GM12878 (cell line): ENCODE measurements at regions not wholly inside any gene's neighbourhood (a gene's known extent, or its start where the extent isn't known, plus 50 kb on each side); places are given as distances from the start of the nearest gene placed in this dataset.

ENCODE experiments used
- ATAC-seq: fragments of 200-7000 bp; cut with Tn5 transposase; 3 replicates; pipeline ENCODE4 v1.9.1; 2020; ENCODE audit warnings: mild to moderate bottlenecking, moderate library complexity
- BruUV-seq: library from RNA; stranded (reverse); fragments of 400-500 nt; replicated peaks from 2 replicates; lab custom pipeline; 2021; lab: Mats Ljungman, UMichigan
- CTCF ChIA-PET: fragments of 300-600 bp; sonication (Branson Sonifier 250); formaldehyde crosslinking; extraction: SDS; loops from one replicate; lab custom pipeline; 2021; ENCODE audit warnings: inconsistent platforms; lab: Yijun Ruan, JAX
- POLR2A ChIA-PET: fragments of 350-600 bp; formaldehyde crosslinking; extraction: SDS; loops from one replicate; lab custom pipeline; 2021; ENCODE audit warnings: inconsistent platforms; lab: Charles Lee
- RAD21 ChIA-PET: fragments of 300-600 bp; sonication (Branson Sonifier 250); formaldehyde crosslinking; loops from one replicate; lab custom pipeline; 2023; ENCODE audit warnings: antibody characterized with exemption; ENCODE audit not compliant: unreplicated experiment; lab: Charles Lee
- SMC1A ChIA-PET: fragments of 300-600 bp; sonication (Branson Sonifier 250); formaldehyde crosslinking; loops from one replicate; lab custom pipeline; 2023; ENCODE audit not compliant: unreplicated experiment, uncharacterized antibody; lab: Charles Lee
- DNase-seq: peaks from one replicate; pipeline ENCODE4 v3.0.0-alpha.2; 2011; ENCODE audit warnings: low read depth, low spot score
- FAIRE-seq: peaks from 3 replicates; lab custom pipeline; 2011; peaks lifted over from hg19 to GRCh38; lab: Jason Lieb, UNC
- H2AFZ ChIP-seq: 2 replicates; pipeline ENCODE4 v1.6.0; 2011; ENCODE audit warnings: low read depth, low read length, control low read depth; ENCODE audit not compliant: control insufficient read depth
- H3K27ac ChIP-seq: 2 replicates; pipeline ENCODE4 v1.5.1; 2011; ENCODE audit warnings: control low read depth; ENCODE audit not compliant: control insufficient read depth, insufficient read depth
- H3K27me3 ChIP-seq, 2 experiments: replicated peaks in 1 of 2; 2 replicates each; pipeline versions ENCODE4 v1.6.0 to v1.6.1; 2011; ENCODE audit warnings: low read length in 1 of 2; ENCODE audit not compliant: control insufficient read depth in 2 of 2, insufficient read depth in 2 of 2
- H3K36me3 ChIP-seq, 2 experiments: 2 replicates each; pipeline ENCODE4 v1.5.1; 2011; ENCODE audit warnings: low read length in 1 of 2; ENCODE audit not compliant: control insufficient read depth in 2 of 2, insufficient read depth in 2 of 2
- H3K4me1 ChIP-seq: 2 replicates; pipeline ENCODE4 v1.6.1; 2011; ENCODE audit warnings: mild to moderate bottlenecking, low read length, moderate library complexity, mixed read lengths; ENCODE audit not compliant: control insufficient read depth, insufficient read depth
- H3K4me2 ChIP-seq: 2 replicates; pipeline ENCODE4 v1.6.0; 2011; ENCODE audit warnings: control low read depth; ENCODE audit not compliant: control insufficient read depth, insufficient read depth
- H3K4me3 ChIP-seq: fragments of 200-600 bp; sonication (generic); 2 replicates; pipeline ENCODE4 v1.5.1; 2016
- H3K79me2 ChIP-seq: 2 replicates; pipeline ENCODE4 v1.6.0; 2011; ENCODE audit warnings: low read length; ENCODE audit not compliant: control insufficient read depth, insufficient read depth
- H3K9ac ChIP-seq: 2 replicates; pipeline ENCODE4 v1.8.0; 2011; ENCODE audit warnings: low read length, control low read depth, mixed read lengths; ENCODE audit not compliant: control insufficient read depth, insufficient read depth
- H3K9me3 ChIP-seq: replicated peaks from 3 replicates; pipeline ENCODE4 v1.5.1; 2011; ENCODE audit warnings: mild to moderate bottlenecking, low read length; ENCODE audit not compliant: control insufficient read depth, insufficient read depth
- H4K20me1 ChIP-seq: 2 replicates; pipeline ENCODE4 v1.6.0; 2011; ENCODE audit not compliant: control insufficient read depth, insufficient read depth
- DPF2 ChIP-seq: fragments of 450-650 bp; IDR thresholded peaks from 2 replicates; pipeline ENCODE4 v1.6.1; 2017; ENCODE audit warnings: mild to moderate bottlenecking
- EP300 ChIP-seq, 2 experiments: fragments of 150-350 bp in 1 of 2; IDR thresholded peaks; 2 replicates each; pipeline ENCODE4 v1.6.1; 2011 to 2012; ENCODE audit warnings: low read depth in 2 of 2, low read length in 2 of 2, borderline replicate concordance in 1 of 2, improper control_type of control experiment in 1 of 2, inconsistent platforms in 1 of 2; ENCODE audit not compliant: control insufficient read depth in 1 of 2
- EZH2 ChIP-seq: IDR thresholded peaks from 2 replicates; pipeline ENCODE4 v1.6.1; 2012; ENCODE audit warnings: low read depth, mild to moderate bottlenecking, control low read depth, inconsistent platforms, low read length, borderline replicate concordance; ENCODE audit not compliant: control insufficient read depth
- KLF5 ChIP-seq: fragments of 450-650 bp; IDR thresholded peaks from 2 replicates; pipeline ENCODE4 v1.6.1; 2014; ENCODE audit warnings: mild to moderate bottlenecking; ENCODE audit not compliant: partially characterized antibody
- NFIC ChIP-seq: IDR thresholded peaks from 2 replicates; pipeline ENCODE4 v1.6.1; 2012; ENCODE audit warnings: low read depth, mild to moderate bottlenecking, inconsistent platforms, low read length, moderate library complexity
- RAD21 ChIP-seq: IDR thresholded peaks from 2 replicates; pipeline ENCODE4 v1.6.1; 2011; ENCODE audit warnings: mild to moderate bottlenecking, low read depth, low read length, moderate library complexity; ENCODE audit not compliant: insufficient read depth
- RELA ChIP-seq: fragments of 450-650 bp; IDR thresholded peaks from 2 replicates; pipeline ENCODE4 v1.8.0; 2014; ENCODE audit warnings: borderline replicate concordance; ENCODE audit not compliant: partially characterized antibody
- REST ChIP-seq: IDR thresholded peaks from 2 replicates; pipeline ENCODE4 v1.6.1; 2012; ENCODE audit warnings: mild to moderate bottlenecking, low read depth, low read length
- STAT3 ChIP-seq: IDR thresholded peaks from 2 replicates; pipeline ENCODE4 v1.6.1; 2011; ENCODE audit warnings: low read depth, low read length, improper control_type of control experiment
- TARDBP ChIP-seq: IDR thresholded peaks from 2 replicates; pipeline ENCODE4 v1.6.1; 2016; ENCODE audit warnings: borderline replicate concordance
- ZNF592 ChIP-seq: fragments of 450-650 bp; IDR thresholded peaks from 2 replicates; pipeline ENCODE4 v1.6.1; 2017; ENCODE audit warnings: mild to moderate bottlenecking, moderate library complexity
- ZNF687 ChIP-seq: fragments of 450-650 bp; IDR thresholded peaks from 2 replicates; pipeline ENCODE4 v1.6.1; 2017; ENCODE audit warnings: mild to moderate bottlenecking, moderate library complexity
- WGBS: methylation state at CpG from one replicate; pipeline ENCODE4 v1.1.6; 2016; ENCODE audit warnings: low lambda C conversion rate; ENCODE audit not compliant: insufficient replicate concordance, insufficient coverage; ENCODE audit errors: missing lambda C conversion rate; 5-methylcytosine and 5-hydroxymethylcytosine counted together
- in situ Hi-C: fragments of 300-500 bp; cut with MboI; formaldehyde crosslinking; loops from 9 replicates; pipeline ENCODE4 v1.14.3; 2018; ENCODE audit warnings: mixed read lengths
- intact Hi-C: fragments of 100-400 bp; cut with micrococcal nuclease; formaldehyde crosslinking; loops from one replicate; pipeline ENCODE4 v1.14.2; 2022; ENCODE audit not compliant: unreplicated experiment

- intact Hi-C loops, result no loop called here
- no peak overlapping the region for H3K4me3 ChIP-seq
- ATAC-seq (no peak), FAIRE-seq (no peak), DNase-seq (no peak)
- H2AFZ ChIP-seq, result no peak overlapping the region
- no peaks in the 10 kb centered on the region for H3K9me3 ChIP-seq
- WGBS, result 44% methylated on average over 5 of the region's 5 CpGs
- H4K20me1 ChIP-seq, result no peaks in the 10 kb centered on the region
- no peaks in the 10 kb centered on the region for H3K79me2 ChIP-seq
- no peaks in the 10 kb centered on the region for H3K4me1 ChIP-seq
- in situ Hi-C loops, result no loop called here
- no peak overlapping the region for H3K4me2 ChIP-seq
- SMC1A ChIA-PET, result interaction anchor here (0.6 kb wide), 1 partner anchor 864 kb away, joined by 3 read pairs; no protein-coding TSS in a partner anchor
- H3K36me3 ChIP-seq, result no peaks in the 10 kb centered on the region
- H3K27ac ChIP-seq, result no peak overlapping the region
- RAD21 ChIA-PET, result no interaction called here
- POLR2A ChIA-PET, result no interaction called here
- H3K27me3 ChIP-seq, result no peaks in the 10 kb centered on the region
- CTCF ChIA-PET, result interaction anchor here (1.3 kb wide), 1 partner anchor 37 kb away, joined by 3 read pairs; no protein-coding TSS in a partner anchor
- no TSS peak for BruUV-seq
- H3K9ac ChIP-seq, result no peak overlapping the region
- TF ChIP-seq REST (no peak), RAD21 (no peak), NFIC (no peak), ZNF592 (no peak), STAT3 (no peak), DPF2 (no peak), ZNF687 (no peak), TARDBP (no peak), KLF5 (no peak), EZH2 (no peak), EP300 (IDR thresholded peaks at IDR 0.05; ENCODE audit: borderline replicate concordance in 1 of 2, control insufficient read depth in 1 of 2, low read depth in 2 of 2, low read length in 2 of 2) (no peak), RELA (no peak)
These were observed 327.6 kb downstream of the ACTL7B start for GRCh38 chr9:108528231-108528630.
